Gastrocnemius medialis (tissue), 4 donors: ENCODE measurements at regions not wholly inside any gene's neighbourhood (a gene's known extent, or its start where the extent isn't known, plus 50 kb on each side); places are given as distances from the start of the nearest gene placed in this dataset.

Experiments used
- POLR2A ChIP-seq, 2 donors: fragments of 450-650 bp; IDR thresholded peaks; one replicate each; pipeline ENCODE4 v1.6.1; 2017; ENCODE audit warnings: antibody characterized with exemption in 2 of 2, mild to moderate bottlenecking in 2 of 2, moderate library complexity in 2 of 2
- TF ChIP-seq, protein P1 (sequence below), 5 experiments: fragments of 450-650 bp in 3 of 5; fragments of 200-600 bp in 2 of 5; sonication (generic) in 2 of 5; IDR thresholded peaks in 4 of 5; conservative IDR thresholded peaks in 1 of 5; 1 replicate in 4 of 5; 2 replicates in 1 of 5; pipeline ENCODE4 v1.5.1; 2016 to 2019; ENCODE audit warnings: antibody characterized with exemption in 5 of 5, mild to moderate bottlenecking in 3 of 5, moderate library complexity in 3 of 5

DNA sequence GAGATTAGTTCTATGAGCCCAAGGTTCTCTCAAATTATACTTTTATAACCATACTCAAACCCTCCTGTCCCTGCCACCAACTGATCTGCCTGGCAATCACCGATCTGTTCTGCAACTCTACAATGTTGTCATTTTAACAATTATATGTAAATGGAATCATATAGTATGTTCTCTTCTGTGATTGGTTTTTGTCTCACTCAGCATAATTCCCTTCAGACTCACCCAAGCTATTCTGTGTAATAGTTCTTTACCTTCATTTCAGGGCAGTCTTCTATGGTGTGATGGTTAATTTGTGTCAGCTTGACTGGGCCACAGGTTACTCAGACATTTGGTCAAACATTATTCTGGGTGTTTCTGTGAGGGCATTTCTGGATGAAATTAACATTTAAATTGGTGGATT, 181.9 kb upstream of the CXCL12 start:
- no peak for TF ChIP-seq POLR2A (IDR thresholded peaks at IDR 0.05)
- TF ChIP-seq, protein P1, sequence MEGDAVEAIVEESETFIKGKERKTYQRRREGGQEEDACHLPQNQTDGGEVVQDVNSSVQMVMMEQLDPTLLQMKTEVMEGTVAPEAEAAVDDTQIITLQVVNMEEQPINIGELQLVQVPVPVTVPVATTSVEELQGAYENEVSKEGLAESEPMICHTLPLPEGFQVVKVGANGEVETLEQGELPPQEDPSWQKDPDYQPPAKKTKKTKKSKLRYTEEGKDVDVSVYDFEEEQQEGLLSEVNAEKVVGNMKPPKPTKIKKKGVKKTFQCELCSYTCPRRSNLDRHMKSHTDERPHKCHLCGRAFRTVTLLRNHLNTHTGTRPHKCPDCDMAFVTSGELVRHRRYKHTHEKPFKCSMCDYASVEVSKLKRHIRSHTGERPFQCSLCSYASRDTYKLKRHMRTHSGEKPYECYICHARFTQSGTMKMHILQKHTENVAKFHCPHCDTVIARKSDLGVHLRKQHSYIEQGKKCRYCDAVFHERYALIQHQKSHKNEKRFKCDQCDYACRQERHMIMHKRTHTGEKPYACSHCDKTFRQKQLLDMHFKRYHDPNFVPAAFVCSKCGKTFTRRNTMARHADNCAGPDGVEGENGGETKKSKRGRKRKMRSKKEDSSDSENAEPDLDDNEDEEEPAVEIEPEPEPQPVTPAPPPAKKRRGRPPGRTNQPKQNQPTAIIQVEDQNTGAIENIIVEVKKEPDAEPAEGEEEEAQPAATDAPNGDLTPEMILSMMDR (IDR thresholded peaks at IDR 0.05 in 4 of 5, conservative IDR thresholded peaks at IDR 0.05 in 1 of 5) = no peak
